HG02884 (cell line): ENCODE measurements at regions not wholly inside any gene's neighbourhood (a gene's known extent, or its start where the extent isn't known, plus 50 kb on each side); places are given as distances from the start of the nearest gene placed in this dataset.
"Not testable (repeated sequence)": the region's sequence is repeated elsewhere in the genome, so short reads cannot be mapped to it uniquely, and the experiment has no call there.

ENCODE experiments used
- ATAC-seq: cut with Tn5 transposase; IDR thresholded peaks from one replicate; pipeline ENCODE4 v1.9.1; 2021; ENCODE audit warnings: mild to moderate bottlenecking, moderate library complexity; ENCODE audit not compliant: unreplicated experiment

DNA sequence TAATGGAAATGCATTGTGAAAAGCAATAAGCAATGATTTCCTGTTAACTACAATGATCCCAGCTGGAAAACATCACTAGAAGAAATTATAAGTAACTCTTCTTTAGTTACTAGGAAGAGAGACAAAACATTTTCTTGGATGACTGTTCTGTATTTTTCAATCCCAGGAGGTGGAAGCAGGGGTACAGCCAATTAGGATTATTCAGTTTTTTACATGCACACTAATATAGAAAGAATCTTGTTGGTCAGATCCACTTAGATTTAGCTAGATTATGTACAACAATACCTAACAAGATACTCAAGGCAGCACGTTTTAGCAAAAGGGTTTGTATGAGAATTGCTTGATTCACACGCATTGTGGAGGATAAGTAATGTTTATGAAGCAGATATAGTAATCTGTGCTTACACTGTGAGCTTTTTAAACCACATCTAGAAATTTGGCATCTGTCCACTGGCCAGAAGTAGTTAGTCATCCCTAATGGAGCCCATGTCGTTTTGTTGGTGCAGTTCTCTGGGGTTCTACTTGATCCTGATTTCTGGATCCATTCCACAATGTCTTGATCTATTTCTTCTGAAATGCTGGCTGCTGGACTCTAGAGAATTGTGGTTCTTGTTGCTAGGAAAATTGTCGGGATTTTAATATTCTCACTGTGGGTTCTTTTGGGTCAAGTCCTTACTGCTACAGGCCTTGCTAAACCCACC is 199.7 kb downstream of the ADCYAP1 start:
- ATAC-seq, result no peak

DNA sequence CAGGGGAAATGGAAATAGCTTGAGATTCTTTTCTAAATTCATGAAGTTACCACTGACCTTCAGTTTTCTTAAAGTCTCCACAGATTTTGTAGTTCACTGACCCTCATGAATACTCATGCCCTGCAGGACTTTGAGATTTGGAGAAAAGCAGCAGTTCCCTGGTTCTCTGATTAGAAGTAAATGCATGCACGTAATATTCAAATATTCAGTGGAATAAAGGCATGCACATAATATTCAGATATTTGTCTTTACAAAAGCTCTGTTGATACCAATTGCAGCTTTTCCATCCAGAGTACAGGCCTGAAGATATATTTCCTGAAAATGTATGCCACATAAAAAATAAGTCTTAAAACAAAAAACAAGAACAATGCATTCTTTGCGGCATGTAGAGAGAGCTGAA is 219.8 kb downstream of the ADCYAP1 start:
- no peak for ATAC-seq

DNA sequence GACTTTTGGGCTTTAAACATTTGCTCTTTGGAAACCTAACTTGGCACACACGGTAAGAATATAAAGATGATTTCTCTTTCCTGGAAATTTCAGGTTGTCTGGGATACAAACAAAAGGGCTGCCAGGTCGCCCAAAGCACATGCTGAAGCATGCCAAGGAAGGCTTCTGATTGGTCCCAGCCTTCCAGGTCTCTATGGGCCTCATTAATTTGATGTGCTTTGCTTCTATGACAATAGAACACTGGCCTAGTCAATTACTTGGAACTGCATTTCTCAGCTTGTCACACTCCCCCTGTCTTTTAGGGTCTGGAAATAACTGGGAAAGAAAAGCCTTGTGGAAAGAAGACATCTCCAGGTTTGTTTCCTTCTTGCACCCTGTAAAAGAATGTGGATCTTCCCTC is 228.9 kb downstream of the ADCYAP1 start:
- ATAC-seq, result no peak

- no peak for ATAC-seq
Measured at GRCh38 chr18:1147730-1148129, 243.1 kb downstream of the ADCYAP1 start.

- no peak for ATAC-seq
Measured at GRCh38 chr18:1149709-1150108, 245.0 kb downstream of the ADCYAP1 start.

DNA sequence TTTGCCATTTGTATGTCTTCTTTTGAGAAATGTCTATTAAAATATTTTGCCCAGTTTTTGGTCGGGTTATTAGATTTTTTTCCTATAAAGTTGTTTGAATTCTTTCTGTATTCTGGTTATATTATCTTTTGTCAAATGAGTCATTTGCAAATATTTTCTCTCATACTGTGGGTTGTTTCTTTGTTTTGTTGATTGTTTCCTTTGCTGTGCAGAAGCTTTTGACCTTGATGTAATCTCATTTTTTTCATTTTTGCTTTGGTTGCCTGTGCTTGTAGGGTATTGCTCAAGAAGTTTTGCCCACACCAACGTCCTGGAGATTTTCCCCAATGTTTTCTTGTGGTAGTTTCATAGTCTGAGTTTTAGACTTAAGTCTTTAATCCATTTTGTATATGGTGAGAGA is 245.7 kb downstream of the ADCYAP1 start:
- ATAC-seq, result no peak

- ATAC-seq, result not testable (repeated sequence)
Measured at GRCh38 chr18:1152958-1153357, 248.3 kb downstream of the ADCYAP1 start.

- ATAC-seq, result no peak
Measured at GRCh38 chr18:1173593-1173992, 268.9 kb downstream of the ADCYAP1 start.

- ATAC-seq, result no peak
Measured at GRCh38 chr18:1177232-1177631, 272.6 kb downstream of the ADCYAP1 start.

DNA sequence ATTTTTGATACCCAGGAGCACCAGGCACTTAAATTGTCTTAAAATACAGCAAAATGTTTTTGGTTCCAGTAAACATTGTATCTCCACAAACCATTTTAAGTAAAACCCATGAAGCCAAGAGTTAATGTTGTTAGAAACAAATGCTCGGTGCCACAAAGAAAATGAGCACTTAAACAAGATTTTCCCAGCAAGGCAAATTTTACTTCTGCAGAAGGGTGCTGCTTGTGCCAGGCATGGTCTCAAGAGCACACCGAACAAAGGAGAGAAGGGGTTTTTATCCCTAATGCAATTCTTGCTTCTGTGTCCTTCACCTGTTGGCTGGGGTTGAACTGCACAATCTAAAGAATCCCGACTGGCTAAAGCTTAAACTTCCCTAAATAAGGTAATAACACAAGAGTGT is 286.7 kb downstream of the ADCYAP1 start:
- no peak for ATAC-seq

DNA sequence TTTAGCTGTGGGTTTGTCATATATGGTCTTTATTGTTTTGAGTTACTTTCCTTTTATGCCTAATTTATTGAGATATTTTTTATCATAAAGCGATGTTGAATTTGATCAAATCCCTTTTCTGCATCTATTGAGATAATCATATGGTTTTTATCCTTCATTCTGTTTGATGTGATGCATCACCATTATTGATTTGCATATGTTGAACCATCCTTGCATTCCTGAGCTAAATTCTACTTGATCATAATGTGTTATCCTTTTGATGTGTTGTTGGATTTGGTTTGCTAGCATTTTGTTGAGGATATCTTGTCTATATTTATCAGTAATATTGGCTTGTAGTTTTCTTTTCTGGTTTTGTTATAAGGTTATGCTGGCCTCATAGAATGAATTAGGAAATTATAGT is 308.5 kb downstream of the ADCYAP1 start:
- ATAC-seq, result no peak

- ATAC-seq, result no peak
Measured at GRCh38 chr18:1222880-1223279, 318.2 kb downstream of the ADCYAP1 start.

DNA sequence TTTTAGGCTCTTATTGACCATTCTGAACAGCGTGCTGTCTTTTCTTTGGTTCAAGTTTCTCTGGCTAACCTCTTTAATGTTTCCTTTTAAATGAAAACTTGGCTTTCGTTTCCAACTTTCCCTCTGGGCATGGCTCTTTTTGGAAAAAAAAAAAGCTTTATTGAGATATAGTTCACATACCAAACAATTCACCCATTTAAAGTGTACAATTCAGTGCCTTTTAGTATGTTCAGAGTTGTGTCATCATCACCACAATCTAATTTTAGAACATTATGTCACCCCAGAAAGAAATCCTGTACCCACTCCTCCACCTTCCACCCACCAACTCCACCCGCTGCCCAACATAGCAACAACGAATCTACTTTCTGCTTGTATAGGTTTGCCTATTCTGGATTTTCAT is 322.4 kb downstream of the ADCYAP1 start:
- no peak for ATAC-seq

DNA sequence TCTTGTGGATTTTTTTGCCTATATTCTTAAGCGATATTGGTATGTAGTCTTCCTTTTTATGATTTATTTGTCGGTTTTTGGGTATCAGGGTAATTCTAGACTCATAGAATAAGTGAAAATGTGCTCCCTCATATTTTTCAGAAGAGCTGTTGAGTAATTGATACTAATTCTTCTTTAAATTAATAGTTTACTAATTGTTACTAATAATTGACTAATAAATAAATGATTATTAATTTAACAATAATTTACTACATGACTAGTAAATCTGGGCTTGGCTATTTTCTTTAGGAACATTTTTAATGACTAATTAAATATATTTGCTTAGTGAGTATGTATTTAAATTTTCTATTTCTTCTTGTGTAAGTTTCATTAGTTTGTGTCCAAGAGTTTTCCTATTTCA is 325.0 kb downstream of the ADCYAP1 start:
- no peak for ATAC-seq

DNA sequence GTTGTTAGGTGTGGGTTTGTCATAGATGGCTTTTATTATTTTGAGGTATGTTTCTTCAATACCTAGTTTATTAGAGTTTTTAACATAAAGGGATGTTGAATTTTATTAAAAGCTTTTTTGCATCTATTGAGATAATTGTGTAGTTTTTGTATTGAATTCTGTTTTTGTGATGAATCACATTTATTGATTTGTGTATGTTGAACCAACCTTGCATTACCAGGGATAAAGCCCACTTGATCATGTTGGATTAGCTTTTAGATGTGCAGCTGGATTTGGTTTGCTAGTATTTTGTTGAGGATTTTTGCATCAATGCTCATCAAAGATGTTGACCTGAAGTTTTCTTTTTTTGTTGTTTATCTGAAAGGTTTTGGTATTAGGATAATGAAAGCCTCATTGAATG is 328.2 kb downstream of the ADCYAP1 start:
- ATAC-seq, result no peak

- ATAC-seq, result no peak
Measured at GRCh38 chr18:1240701-1241100, 336.0 kb downstream of the ADCYAP1 start.

- no peak for ATAC-seq
Measured at GRCh38 chr18:1244397-1245122, 339.9 kb downstream of the ADCYAP1 start.

- no peak for ATAC-seq
Measured at GRCh38 chr18:1246827-1247226, 342.2 kb downstream of the ADCYAP1 start.

DNA sequence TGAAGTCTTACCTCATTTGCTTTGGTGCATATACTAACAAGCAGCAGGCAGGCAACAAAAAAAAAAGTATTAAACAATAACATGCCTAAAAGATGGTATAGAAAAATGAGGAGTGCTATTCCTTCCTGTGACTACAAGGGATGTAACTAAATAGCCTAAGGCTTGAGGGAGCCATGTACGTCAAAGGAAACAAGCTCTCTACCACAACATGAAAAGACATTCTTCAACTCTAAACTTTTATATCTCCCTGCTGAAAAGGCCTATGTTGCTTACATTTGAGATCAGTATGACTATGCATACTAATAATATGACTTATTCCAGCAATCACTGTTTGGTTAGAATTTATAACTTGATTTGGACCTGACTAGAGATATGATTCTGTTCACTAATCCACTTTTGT is 347.9 kb downstream of the ADCYAP1 start:
- ATAC-seq, result no peak

- ATAC-seq, result no peak
Measured at GRCh38 chr18:1252936-1253335, 348.3 kb downstream of the ADCYAP1 start.

DNA sequence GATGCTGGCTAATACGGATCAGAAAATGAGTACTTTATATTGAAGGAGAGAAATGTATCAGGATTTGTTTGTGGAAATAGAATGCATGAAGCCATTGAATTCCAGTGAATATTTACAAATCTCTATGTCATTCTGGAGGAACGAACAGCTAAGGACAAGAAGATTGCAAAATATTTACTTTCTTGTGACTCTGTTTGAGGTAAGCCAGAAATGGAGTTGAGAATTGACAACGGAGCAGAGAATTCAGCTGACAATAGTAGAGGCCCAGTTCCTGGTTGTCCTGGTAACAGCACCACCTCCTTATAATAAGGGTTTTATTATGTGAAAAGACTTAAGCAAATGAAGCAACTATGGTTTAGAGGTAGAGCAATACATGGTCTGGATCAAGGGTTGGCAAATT is 349.2 kb downstream of the ADCYAP1 start:
- ATAC-seq, result no peak

DNA sequence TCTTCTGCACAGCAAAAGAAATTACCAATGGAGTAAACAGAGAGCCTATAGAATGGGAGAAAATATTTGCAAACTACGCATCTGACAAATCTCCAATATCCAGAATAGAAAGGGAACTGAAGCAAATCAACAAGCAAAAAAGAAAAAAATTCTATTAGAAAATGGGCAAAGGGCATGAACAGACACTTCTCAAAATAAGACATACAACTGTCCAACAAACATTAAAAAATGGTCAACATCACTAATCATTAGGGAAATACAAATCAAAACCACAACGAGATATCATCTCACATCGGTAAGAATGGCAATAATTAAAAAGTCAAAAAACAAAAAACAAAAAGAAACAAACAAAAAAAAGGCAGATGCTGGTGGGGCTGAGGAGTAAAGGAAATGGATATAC is 356.4 kb downstream of the ADCYAP1 start:
- ATAC-seq, result no peak

DNA sequence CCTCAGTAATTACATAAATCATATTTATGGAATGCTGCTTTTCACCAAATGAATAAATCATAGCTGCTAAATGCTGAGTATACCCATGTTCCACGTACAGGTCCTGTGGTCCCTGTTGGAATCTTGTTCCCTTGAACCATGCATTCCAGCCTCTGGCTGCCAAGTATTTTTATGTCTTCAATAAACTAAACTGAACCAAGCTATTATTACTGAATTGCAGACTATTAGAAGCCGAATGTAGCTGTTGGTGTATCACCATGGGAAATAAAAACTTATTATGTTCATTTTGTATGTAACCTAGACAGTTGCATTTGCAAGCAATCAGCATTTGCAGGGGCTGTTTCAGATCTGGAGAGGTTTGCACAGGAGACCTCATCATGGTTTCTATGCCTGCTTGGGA is 362.4 kb downstream of the ADCYAP1 start:
- ATAC-seq, result no peak
